Suppressor macrophage (primary cell): ENCODE measurements at regions not wholly inside any gene's neighbourhood (a gene's known extent, or its start where the extent isn't known, plus 50 kb on each side); places are given as distances from the start of the nearest gene placed in this dataset.
"Not testable (repeated sequence)": the region's sequence is repeated elsewhere in the genome, so short reads cannot be mapped to it uniquely, and the experiment has no call there.

ENCODE experiments used
- DNase-seq, 4 experiments: peaks; one replicate each; pipeline ENCODE4 v3.0.0-alpha.2; 2020 to 2022

- no peak for DNase-seq
Observed at GRCh38 chr11:31956310-31956709, 134.6 kb upstream of the RCN1 start.

GRCh38 chr11:31955838-31956237 is 135.0 kb upstream of the RCN1 start:
- DNase-seq = no peak

DNA sequence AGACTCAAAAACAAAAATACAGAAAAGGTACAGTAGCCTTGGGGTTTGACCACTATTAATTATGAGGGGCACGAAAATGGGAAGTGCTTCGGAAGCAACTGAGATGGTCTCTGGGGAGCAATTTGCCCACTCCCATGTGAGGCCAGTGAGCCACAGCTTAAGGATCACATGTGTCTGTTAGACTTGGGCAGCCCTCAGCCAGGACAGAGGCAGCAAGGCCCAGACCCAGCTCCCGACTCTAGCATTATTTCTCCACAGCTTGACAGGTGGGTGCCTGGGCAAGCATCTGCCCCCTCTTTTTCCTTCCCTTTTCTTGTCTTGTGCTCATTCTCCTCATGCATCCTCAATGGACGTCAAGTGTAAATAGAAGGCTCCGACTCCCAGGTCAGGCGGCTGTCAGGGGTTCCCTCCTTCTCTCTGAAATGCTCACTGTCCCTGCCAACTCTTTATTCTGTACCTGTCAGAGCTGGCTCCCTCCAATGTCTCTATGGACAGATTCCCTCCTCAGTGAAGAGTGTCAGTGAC is 137.0 kb upstream of the RCN1 start:
- no peak for DNase-seq

GRCh38 chr11:31949733-31950200 is 138.6 kb upstream of the PAX6 start:
- not testable (repeated sequence) for DNase-seq

GRCh38 chr11:31947051-31947450 is 135.9 kb upstream of the PAX6 start:
- DNase-seq = no peak

- DNase-seq = no peak
Observed at GRCh38 chr11:31943056-31943780, 132.1 kb upstream of the PAX6 start.

DNA sequence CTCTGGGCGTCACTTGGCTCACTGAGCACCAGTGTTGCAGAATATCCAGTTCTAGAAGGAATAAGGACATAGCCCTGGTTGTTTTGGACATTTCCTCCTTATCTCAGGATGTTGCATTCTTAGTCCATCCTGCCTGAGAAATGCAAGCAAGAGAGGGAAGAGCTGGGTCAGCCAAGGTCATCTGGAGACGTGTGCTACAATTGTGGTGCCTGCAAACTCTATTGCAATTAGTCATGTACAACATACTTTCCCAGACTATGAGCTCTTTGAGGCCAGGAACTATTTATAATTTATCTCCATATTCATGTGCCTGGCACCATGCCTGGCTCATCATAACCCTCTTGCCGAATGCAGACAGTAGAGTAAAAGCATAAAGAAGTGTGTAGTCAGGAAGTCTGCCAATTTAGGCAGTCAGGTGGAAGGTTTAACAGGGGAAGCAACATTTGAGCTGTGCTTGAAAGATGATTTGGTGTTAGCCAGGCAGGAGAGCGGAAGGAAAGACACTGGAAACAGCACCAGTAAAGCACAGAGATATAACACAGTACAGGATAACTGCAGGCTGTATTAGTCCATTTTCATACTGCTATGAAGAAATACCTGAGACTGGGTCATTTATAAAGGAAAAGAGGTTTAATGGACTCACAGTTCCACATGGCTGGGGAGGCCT is 129.4 kb upstream of the PAX6 start:
- no peak for DNase-seq

GRCh38 chr11:31939004-31939403 is 127.9 kb upstream of the PAX6 start:
- no peak for DNase-seq

DNA sequence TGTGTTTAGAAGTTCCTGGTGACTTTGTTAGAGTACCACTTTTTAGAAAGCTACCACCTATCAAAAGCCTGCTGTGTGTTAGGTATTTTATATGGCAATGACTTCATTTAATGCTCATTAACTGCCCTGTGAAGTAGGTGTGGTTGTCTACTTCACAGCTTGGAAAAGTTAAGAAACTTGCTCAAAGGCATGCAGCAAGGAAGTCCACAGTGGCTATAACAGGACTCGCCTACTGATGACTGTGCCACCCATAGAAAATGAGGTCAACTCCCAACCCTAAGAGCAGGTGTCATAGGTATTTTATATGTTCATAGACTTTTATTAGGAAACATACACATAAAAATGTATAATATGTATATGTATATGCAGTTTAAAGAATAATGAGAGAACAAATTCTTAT is 125.2 kb upstream of the PAX6 start:
- no peak for DNase-seq

DNA sequence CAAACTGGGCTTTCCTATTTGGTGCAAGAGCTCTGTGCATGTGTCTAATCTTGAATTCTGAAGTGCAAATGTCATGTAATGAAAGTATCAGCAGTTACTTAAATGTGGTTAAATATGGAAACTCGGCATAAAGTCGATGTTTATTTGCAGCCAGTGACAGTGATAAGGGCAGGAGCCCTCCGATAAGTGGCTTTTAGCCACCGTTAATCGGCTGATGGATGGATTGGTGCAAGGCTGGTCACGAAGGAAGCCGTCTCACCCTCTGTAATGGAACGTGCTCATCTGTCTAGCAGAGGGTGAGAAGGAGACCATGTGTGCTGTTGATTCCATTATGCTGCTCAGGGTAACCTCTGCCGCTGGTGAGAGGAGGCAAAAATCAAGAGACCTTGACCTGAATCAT is 121.8 kb upstream of the PAX6 start:
- DNase-seq = no peak

DNA sequence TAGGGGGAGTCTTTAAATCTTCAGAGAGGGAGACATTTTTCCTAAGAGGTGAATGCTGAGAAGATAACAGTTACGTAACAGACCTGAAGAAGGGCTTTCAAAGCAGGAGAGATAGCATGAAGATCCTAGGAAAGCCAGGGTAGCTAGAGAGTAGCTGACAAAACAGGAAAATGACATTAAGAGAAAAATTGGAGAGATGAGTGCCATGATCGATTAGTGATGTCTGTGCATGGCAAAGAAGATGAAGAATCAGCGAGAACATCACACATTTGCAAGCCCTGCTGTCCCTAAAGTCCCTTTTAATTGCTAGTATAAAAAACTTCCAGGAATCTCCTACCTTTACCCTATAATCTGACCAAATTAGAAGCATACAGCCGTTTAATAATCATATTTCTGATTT is 116.9 kb upstream of the PAX6 start:
- no peak for DNase-seq

DNA sequence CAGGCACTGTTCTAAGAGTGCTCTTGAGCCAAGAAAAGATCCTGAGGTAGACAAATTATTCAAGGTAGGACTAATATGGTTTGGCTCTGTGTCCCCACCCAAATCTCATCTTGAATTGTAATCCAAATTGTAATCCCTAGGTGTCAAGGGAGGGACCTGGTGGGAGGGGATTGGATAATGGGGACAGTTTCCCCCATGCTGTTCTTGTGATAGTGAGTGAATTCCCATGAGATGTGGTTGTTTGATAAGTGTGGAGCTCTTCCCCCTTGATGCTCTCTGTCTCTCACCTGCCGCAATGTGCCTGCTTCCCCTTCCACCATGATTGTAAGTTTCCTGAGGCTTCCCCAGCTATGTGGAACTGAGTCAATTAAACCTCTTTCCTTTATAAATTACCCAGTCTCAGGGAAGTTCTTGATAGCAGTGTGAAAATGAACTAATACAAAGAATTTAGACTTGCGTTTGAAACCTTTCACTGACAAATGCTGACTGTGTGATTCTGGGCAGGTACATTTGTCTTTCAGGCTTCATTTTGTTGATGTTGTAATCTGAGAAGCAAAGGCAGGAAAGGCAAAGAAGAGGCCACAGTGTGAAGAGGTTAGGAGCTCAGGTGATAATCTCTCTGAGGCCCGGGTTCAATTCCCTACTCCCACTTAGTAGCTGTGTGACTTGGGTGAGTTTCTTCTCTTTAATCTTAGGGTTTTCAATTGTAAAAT is 115.8 kb upstream of the PAX6 start:
- DNase-seq = no peak

- no peak for DNase-seq
Observed at GRCh38 chr11:31926106-31926505, 115.0 kb upstream of the PAX6 start.

DNA sequence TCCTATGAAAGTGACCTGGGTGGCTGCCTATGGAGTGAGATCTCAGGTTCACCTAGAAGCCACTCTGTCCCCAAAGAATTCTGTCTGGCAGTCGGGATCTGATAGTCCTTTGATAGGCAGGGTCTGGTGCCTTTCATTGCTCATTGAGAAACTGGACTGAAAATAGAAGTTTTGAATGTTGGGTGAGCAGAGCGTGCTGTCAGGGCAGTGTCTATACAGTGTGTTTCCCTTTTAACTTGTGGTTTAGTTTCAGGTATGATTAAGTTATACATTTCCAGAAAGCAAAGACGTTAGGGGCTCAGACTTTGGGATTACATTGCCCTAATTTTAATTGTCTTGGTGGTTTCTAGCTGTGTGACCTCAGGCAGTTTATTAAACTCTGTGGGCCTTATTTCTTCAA is 111.3 kb upstream of the PAX6 start:
- DNase-seq = no peak

- DNase-seq = no peak
Observed at GRCh38 chr11:31921081-31921480, 110.0 kb upstream of the PAX6 start.

GRCh38 chr11:31919175-31919574 is 108.1 kb upstream of the PAX6 start:
- DNase-seq = no peak

- DNase-seq = no peak
Observed at GRCh38 chr11:31915867-31916266, 104.7 kb upstream of the PAX6 start.

DNA sequence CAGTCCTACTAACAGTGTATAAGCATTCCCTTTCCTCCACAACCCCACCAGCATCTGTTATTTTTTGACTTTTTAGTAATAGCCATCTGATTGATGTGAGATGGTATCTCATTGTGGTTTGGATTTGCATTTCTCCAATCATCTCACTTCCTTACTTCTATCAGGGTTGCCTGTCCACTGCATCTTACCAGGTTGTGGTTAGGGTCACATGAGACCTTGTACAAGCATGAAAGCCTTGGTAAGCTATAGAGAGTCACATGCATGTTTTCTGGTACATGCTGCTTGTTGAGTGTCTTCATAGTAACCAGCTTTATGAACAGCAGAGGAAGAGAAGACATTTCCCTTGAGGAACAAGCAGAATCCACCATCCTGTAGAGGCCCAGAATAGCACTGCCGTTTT is 102.9 kb upstream of the PAX6 start:
- DNase-seq = no peak

GRCh38 chr11:31912808-31913207 is 101.7 kb upstream of the PAX6 start:
- no peak for DNase-seq

- no peak for DNase-seq
Observed at GRCh38 chr11:31910950-31911576, 99.9 kb upstream of the PAX6 start.

DNA sequence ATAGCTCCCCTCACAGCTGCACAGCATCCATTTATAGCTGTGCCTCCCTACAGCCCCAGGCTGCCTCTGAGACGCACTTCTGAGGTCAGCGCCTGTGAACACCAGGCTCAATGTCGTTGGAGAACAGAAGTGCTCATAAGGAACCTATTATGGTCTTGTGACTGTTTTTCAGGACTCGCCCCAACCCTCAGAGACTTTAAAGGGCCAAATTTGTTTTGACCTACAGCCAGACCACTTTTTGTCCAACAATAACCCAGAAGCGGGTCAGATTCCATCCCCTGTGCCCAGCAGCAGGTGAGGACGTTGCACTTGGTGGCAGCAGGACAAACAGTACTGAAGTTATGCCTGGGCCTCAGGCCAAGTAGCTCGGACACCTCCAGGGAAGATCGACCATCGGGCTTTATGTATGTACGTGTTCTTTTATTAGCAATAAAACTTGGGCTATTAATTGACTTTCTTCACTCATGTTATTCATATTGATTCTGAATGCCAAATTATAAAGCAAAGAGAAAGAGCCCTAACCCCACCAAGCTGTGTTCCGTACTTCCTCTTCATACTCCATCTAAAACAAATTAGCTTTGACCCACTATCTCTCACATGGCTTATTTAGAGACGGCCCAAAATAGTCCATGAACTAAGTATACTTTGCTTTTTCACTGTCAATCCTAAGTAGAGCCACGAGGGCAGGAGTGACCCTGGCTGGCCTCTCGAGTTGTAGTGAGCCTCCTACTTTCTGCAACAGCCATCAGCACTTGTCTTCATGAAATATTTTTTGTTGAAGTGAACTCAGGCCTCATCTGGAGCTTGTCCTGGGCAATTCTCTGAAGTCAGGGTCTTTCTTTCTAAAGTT is 92.3 kb upstream of the PAX6 start:
- DNase-seq = no peak

GRCh38 chr11:31902706-31903105 is 91.6 kb upstream of the PAX6 start:
- DNase-seq = no peak
